ENCODE measurements at regions not wholly inside any gene's neighbourhood (a gene's known extent, or its start where the extent isn't known, plus 50 kb on each side); places are given as distances from the start of the nearest gene placed in this dataset.

- no peak for DNase-seq (ENCODE audit: low read depth)
- no peak overlapping the region for H3K4me3 ChIP-seq (ENCODE audit: low read depth, low read length)
Observed at GRCh38 chr14:79986251-79986650, 225.1 kb downstream of the DIO2 start.

GRCh38 chr14:79972230-79972629 is 239.1 kb downstream of the DIO2 start:
- no peak overlapping the region for H3K4me3 ChIP-seq (ENCODE audit: low read depth, low read length)
- no peak for DNase-seq (ENCODE audit: low read depth)

GRCh38 chr14:79971330-79971729 is 240.0 kb downstream of the DIO2 start:
- DNase-seq (ENCODE audit: low read depth), result peak; percentile 0
- H3K4me3 ChIP-seq (ENCODE audit: low read depth, low read length), result no peak overlapping the region

- no peak for DNase-seq (ENCODE audit: low read depth)
Observed at GRCh38 chr14:79967453-79967852, 243.9 kb downstream of the DIO2 start.

GRCh38 chr14:79967001-79967400 is 244.3 kb downstream of the DIO2 start:
- DNase-seq (ENCODE audit: low read depth), result no peak
- H3K4me3 ChIP-seq (ENCODE audit: low read depth, low read length), result no peak overlapping the region

More at GRCh38 chr14:79967453-79967852, 243.9 kb downstream of the DIO2 start:
- H3K4me3 ChIP-seq (ENCODE audit: low read depth, low read length), result no peak overlapping the region

- no peak overlapping the region for H3K4me3 ChIP-seq (ENCODE audit: low read depth, low read length)
- no peak for DNase-seq (ENCODE audit: low read depth)
Observed at GRCh38 chr14:79965896-79966295, 245.4 kb downstream of the DIO2 start.

GRCh38 chr14:79961197-79961596 is 250.1 kb downstream of the DIO2 start:
- no peak for DNase-seq (ENCODE audit: low read depth)
- no peak overlapping the region for H3K4me3 ChIP-seq (ENCODE audit: low read depth, low read length)

- no peak for DNase-seq (ENCODE audit: low read depth)
- H3K4me3 ChIP-seq (ENCODE audit: low read depth, low read length), result no peak overlapping the region
Observed at GRCh38 chr14:79960288-79960687, 251.0 kb downstream of the DIO2 start.

GRCh38 chr14:79951572-79951971 is 259.7 kb downstream of the DIO2 start:
- no peak for DNase-seq (ENCODE audit: low read depth)
- H3K4me3 ChIP-seq (ENCODE audit: low read depth, low read length), result no peak overlapping the region

GRCh38 chr14:79949906-79950305 is 261.4 kb downstream of the DIO2 start:
- H3K4me3 ChIP-seq (ENCODE audit: low read depth, low read length), result no peak overlapping the region
- no peak for DNase-seq (ENCODE audit: low read depth)

- H3K4me3 ChIP-seq (ENCODE audit: low read depth, low read length), result no peak overlapping the region
- DNase-seq (ENCODE audit: low read depth), result no peak
Observed at GRCh38 chr14:79947440-79948054, 263.8 kb downstream of the DIO2 start.

GRCh38 chr14:79939235-79939634 is 272.1 kb downstream of the DIO2 start:
- DNase-seq (ENCODE audit: low read depth), result no peak
- no peak overlapping the region for H3K4me3 ChIP-seq (ENCODE audit: low read depth, low read length)

- H3K4me3 ChIP-seq (ENCODE audit: low read depth, low read length), result no peak overlapping the region
Observed at GRCh38 chr14:79938185-79938584, 273.1 kb downstream of the DIO2 start.

GRCh38 chr14:79937433-79937832 is 273.9 kb downstream of the DIO2 start:
- DNase-seq (ENCODE audit: low read depth), result no peak
- H3K4me3 ChIP-seq (ENCODE audit: low read depth, low read length), result no peak overlapping the region

More at GRCh38 chr14:79938185-79938584, 273.1 kb downstream of the DIO2 start:
- no peak for DNase-seq (ENCODE audit: low read depth)

GRCh38 chr14:79924551-79924950 is 286.8 kb downstream of the DIO2 start:
- no peak for DNase-seq (ENCODE audit: low read depth)

GRCh38 chr14:79920180-79920692 is 291.1 kb downstream of the DIO2 start:
- no peak for DNase-seq (ENCODE audit: low read depth)

More at GRCh38 chr14:79924551-79924950, 286.8 kb downstream of the DIO2 start:
- no peak overlapping the region for H3K4me3 ChIP-seq (ENCODE audit: low read depth, low read length)

More at GRCh38 chr14:79920180-79920692, 291.1 kb downstream of the DIO2 start:
- H3K4me3 ChIP-seq (ENCODE audit: low read depth, low read length), result no peak overlapping the region
